CD14-positive monocyte (primary cell): ENCODE measurements at regions not wholly inside any gene's neighbourhood (a gene's known extent, or its start where the extent isn't known, plus 50 kb on each side); places are given as distances from the start of the nearest gene placed in this dataset.
A peak's percentile ranks its signal among the peaks of the same experiment; 100 is the strongest.

Experiments
- DNase-seq, 3 donors: peaks; one replicate each; pipeline ENCODE4 v3.0.0-alpha.2; 2011 to 2022
- H2AFZ ChIP-seq: 2 replicates; pipeline ENCODE4 v1.6.0; 2012; ENCODE audit warnings: mild to moderate bottlenecking, low read depth, low read length, inconsistent platforms; ENCODE audit not compliant: insufficient read depth, poor library complexity, severe bottlenecking
- H3K27ac ChIP-seq, 2 donors: 1 replicate in 1 of 2; 2 replicates in 1 of 2; pipeline ENCODE4 v1.5.1; 2012 to 2013; ENCODE audit warnings: low read length in 2 of 2, control low read depth in 1 of 2, inconsistent platforms in 1 of 2, low read depth in 1 of 2, mild to moderate bottlenecking in 1 of 2
- H3K27me3 ChIP-seq, 2 donors: one replicate each; pipeline versions ENCODE4 v1.6.0 to v1.6.1; 2011 to 2013; ENCODE audit warnings: low read length in 2 of 2; ENCODE audit not compliant: control insufficient read depth in 2 of 2, insufficient read depth in 2 of 2
- H3K36me3 ChIP-seq, 2 donors: replicated peaks in 1 of 2; 1 replicate in 1 of 2; 2 replicates in 1 of 2; pipeline versions ENCODE4 v1.5.1 to v1.6.1; 2012 to 2013; ENCODE audit warnings: low read length in 2 of 2, control low read depth in 1 of 2, inconsistent platforms in 1 of 2, mild to moderate bottlenecking in 1 of 2; ENCODE audit not compliant: insufficient read depth in 2 of 2, control insufficient read depth in 1 of 2
- H3K4me1 ChIP-seq, 2 donors: 1 replicate in 1 of 2; 2 replicates in 1 of 2; pipeline versions ENCODE4 v1.5.1 to v1.6.1; 2012 to 2013; ENCODE audit warnings: low read length in 2 of 2, control low read depth in 1 of 2, inconsistent platforms in 1 of 2, mild to moderate bottlenecking in 1 of 2, moderate library complexity in 1 of 2; ENCODE audit not compliant: insufficient read depth in 2 of 2, control insufficient read depth in 1 of 2
- H3K4me2 ChIP-seq: replicated peaks from 2 replicates; pipeline ENCODE3; 2012; ENCODE audit warnings: low read length, moderate library complexity, mild to moderate bottlenecking; ENCODE audit not compliant: poor library complexity, severe bottlenecking; ENCODE audit errors: extremely low read depth
- H3K4me3 ChIP-seq, 3 experiments: fragments of 200-600 bp in 1 of 3; sonication (generic) in 1 of 3; replicated peaks in 1 of 3; 1 replicate in 2 of 3; 2 replicates in 1 of 3; pipeline ENCODE4 v1.5.1; 2011 to 2013; ENCODE audit warnings: low read length in 3 of 3, mild to moderate bottlenecking in 3 of 3, control low read depth in 2 of 3, low read depth in 2 of 3, inconsistent platforms in 1 of 3, moderate library complexity in 1 of 3
- H3K79me2 ChIP-seq: 2 replicates; pipeline ENCODE4 v1.6.0; 2012; ENCODE audit warnings: mild to moderate bottlenecking, control low read depth, inconsistent platforms, low read length, moderate library complexity; ENCODE audit not compliant: insufficient read depth
- H3K9ac ChIP-seq: 2 replicates; pipeline ENCODE4 v1.6.0; 2017; ENCODE audit warnings: low read length, mild to moderate bottlenecking; ENCODE audit not compliant: insufficient read depth, poor library complexity, severe bottlenecking
- H3K9me3 ChIP-seq, 2 donors: replicated peaks in 1 of 2; 1 replicate in 1 of 2; 2 replicates in 1 of 2; pipeline versions ENCODE4 v1.5.1 to v1.6.1; 2012 to 2013; ENCODE audit warnings: low read length in 2 of 2, control low read depth in 1 of 2; ENCODE audit not compliant: control insufficient read depth in 1 of 2, insufficient read depth in 1 of 2
- H4K20me1 ChIP-seq: 2 replicates; pipeline ENCODE4 v1.6.0; 2012; ENCODE audit warnings: mild to moderate bottlenecking, low read length, control low read depth, moderate library complexity; ENCODE audit not compliant: insufficient read depth
- H3K27ac Mint-ChIP-seq, 7 donors: one replicate each; pipeline ENCODE4 v1.8.0; 2020; ENCODE audit warnings: mild to moderate bottlenecking in 7 of 7, mixed read lengths in 7 of 7, moderate library complexity in 6 of 7, inconsistent platforms in 2 of 7
- H3K27me3 Mint-ChIP-seq, 3 donors: one replicate each; pipeline ENCODE4 v1.8.0; 2021 to 2022; ENCODE audit warnings: low read depth in 3 of 3, mild to moderate bottlenecking in 3 of 3, mixed read lengths in 3 of 3, moderate library complexity in 3 of 3, inconsistent platforms in 1 of 3
- H3K36me3 Mint-ChIP-seq, 2 donors: one replicate each; pipeline ENCODE4 v1.8.0; 2020; ENCODE audit warnings: mixed read lengths in 2 of 2, inconsistent platforms in 1 of 2, mild to moderate bottlenecking in 1 of 2
- H3K4me1 Mint-ChIP-seq: one replicate; pipeline ENCODE4 v1.8.0; 2020; ENCODE audit warnings: mild to moderate bottlenecking, mixed read lengths
- H3K4me3 Mint-ChIP-seq, 2 donors: one replicate each; pipeline ENCODE4 v1.8.0; 2020; ENCODE audit warnings: mild to moderate bottlenecking in 2 of 2, mixed read lengths in 2 of 2, moderate library complexity in 1 of 2
- H3K9me3 Mint-ChIP-seq, 7 donors: one replicate each; pipeline ENCODE4 v1.8.0; 2020 to 2022; ENCODE audit warnings: mixed read lengths in 7 of 7, mild to moderate bottlenecking in 6 of 7, moderate library complexity in 6 of 7, inconsistent platforms in 2 of 7
- CTCF ChIP-seq: fragments of 200-600 bp; IDR thresholded peaks from one replicate; pipeline ENCODE4 v1.8.0; 2022; ENCODE audit warnings: antibody characterized with exemption, mild to moderate bottlenecking
- WGBS: methylation state at CpG from one replicate; pipeline ENCODE4 v1.1.5; 2013; ENCODE audit warnings: missing lambda C conversion rate; ENCODE audit not compliant: insufficient coverage; 5-methylcytosine and 5-hydroxymethylcytosine counted together
- intact Hi-C, 2 donors: fragments of 100-400 bp; cut with micrococcal nuclease; formaldehyde crosslinking; loops; one replicate each; pipeline versions ENCODE4 v1.15.0 to v1.15.1; 2023

GRCh38 chr15:31867536-31868442, 162.5 kb upstream of the CHRNA7 start:
- peak; percentile 92 for TF ChIP-seq CTCF
- WGBS = 49% methylated on average over 9 of the region's 24 CpGs
- Histone ChIP-seq H3K36me3 (no peaks in the 10 kb centered on the region), H3K79me2 (no peaks in the 10 kb centered on the region), H3K4me3 (no peak overlapping the region), H3K4me2 (no peak overlapping the region), H3K27me3 (peaks cover 18 to 20% of the 10 kb centered on the region in 2 donors), H3K9me3 (peaks cover 4 to 7% of the 10 kb centered on the region in 2 donors), H3K9ac (no peak overlapping the region), H3K27ac (no peak overlapping the region), H2AFZ (no peak overlapping the region), H4K20me1 (no peaks in the 10 kb centered on the region), H3K4me1 (peaks cover 9 to 14% of the 10 kb centered on the region in 2 donors)
- Mint-ChIP-seq H3K27ac (no peak overlapping the region), H3K9me3 (peaks cover 5 to 24% (median 13%) of the 10 kb centered on the region in 7 donors), H3K36me3 (peaks cover 0 to 7% of the 10 kb centered on the region in 2 donors), H3K27me3 (peaks cover 15 to 39% (median 27%) of the 10 kb centered on the region in 3 donors), H3K4me1 (peaks cover 12% of the 10 kb centered on the region), H3K4me3 (peak overlapping the region; percentile 13 to 68)
- intact Hi-C loops = no loop called here
- DNase-seq = peak; percentile 27 to 64 (median 36)

GRCh38 chr15:31869686-31870307, 160.5 kb upstream of the CHRNA7 start:
- Mint-ChIP-seq H3K4me3 (peak overlapping the region; percentile 81 to 89), H3K27ac (peak overlapping the region in 1 of 7 donors; percentile 13), H3K4me1 (peaks cover 12% of the 10 kb centered on the region), H3K36me3 (peaks cover 0 to 7% of the 10 kb centered on the region in 2 donors), H3K27me3 (peaks cover 15 to 44% (median 26%) of the 10 kb centered on the region in 3 donors), H3K9me3 (peaks cover 5 to 25% (median 16%) of the 10 kb centered on the region in 7 donors)
- Histone ChIP-seq H3K27me3 (peaks cover 18 to 20% of the 10 kb centered on the region in 2 donors), H3K9ac (no peak overlapping the region), H2AFZ (peak overlapping the region; percentile 66), H3K4me1 (peaks cover 9 to 14% of the 10 kb centered on the region in 2 donors), H4K20me1 (no peaks in the 10 kb centered on the region), H3K4me3 (peak overlapping the region in 2 of 3 experiments; percentile 39 to 65), H3K9me3 (peaks cover 4 to 7% of the 10 kb centered on the region in 2 donors), H3K4me2 (peak overlapping the region; percentile 85), H3K27ac (no peak overlapping the region), H3K79me2 (no peaks in the 10 kb centered on the region), H3K36me3 (no peaks in the 10 kb centered on the region)
- intact Hi-C loops = no loop called here
- no peak for DNase-seq
- WGBS = 4% methylated on average over 57 of the region's 60 CpGs
- no peak for TF ChIP-seq CTCF
